GM23338 (cell line): ENCODE measurements at regions not wholly inside any gene's neighbourhood (a gene's known extent, or its start where the extent isn't known, plus 50 kb on each side); places are given as distances from the start of the nearest gene placed in this dataset.

Experiments
- ATAC-seq: fragments of 200-7000 bp; cut with Tn5 transposase; 3 replicates; pipeline ENCODE4 v1.9.1; 2020
- DNase-seq: peaks from one replicate; pipeline ENCODE4 v3.0.0-alpha.2; 2015; ENCODE audit warnings: low spot score
- H2AFZ ChIP-seq: fragments of 200-600 bp; sonication (generic); 2 replicates; pipeline ENCODE4 v1.8.0; 2016; ENCODE audit warnings: antibody characterized with exemption, mild to moderate bottlenecking, moderate library complexity
- H3F3A ChIP-seq: fragments of 200-600 bp; sonication (generic); replicated peaks from 2 replicates; pipeline ENCODE4 v1.8.0; 2017; ENCODE audit warnings: antibody characterized with exemption, mixed run types, low read depth
- H3K27ac ChIP-seq: fragments of 200-600 bp; sonication (generic); 2 replicates; pipeline ENCODE4 v1.6.1; 2016; ENCODE audit warnings: low read depth
- H3K27me3 ChIP-seq: fragments of 200-600 bp; sonication (generic); 2 replicates; pipeline ENCODE4 v1.8.0; 2016; ENCODE audit warnings: mild to moderate bottlenecking, mixed run types, moderate library complexity; ENCODE audit not compliant: insufficient read depth
- H3K36me3 ChIP-seq: fragments of 200-600 bp; sonication (generic); 2 replicates; pipeline ENCODE4 v1.8.0; 2016; ENCODE audit warnings: mild to moderate bottlenecking; ENCODE audit not compliant: insufficient read depth
- H3K4me1 ChIP-seq: fragments of 200-600 bp; sonication (generic); 2 replicates; pipeline ENCODE4 v1.8.0; 2016; ENCODE audit warnings: mild to moderate bottlenecking, moderate library complexity; ENCODE audit not compliant: insufficient read depth
- H3K4me2 ChIP-seq: fragments of 200-600 bp; sonication (generic); 2 replicates; pipeline ENCODE4 v1.7.1; 2017; ENCODE audit warnings: mixed run types
- H3K4me3 ChIP-seq: fragments of 200-600 bp; sonication (generic); 2 replicates; pipeline ENCODE4 v1.6.1; 2016; ENCODE audit warnings: mixed run types
- H3K79me2 ChIP-seq: fragments of 200-600 bp; sonication (generic); replicated peaks from 2 replicates; pipeline ENCODE4 v1.8.0; 2017; ENCODE audit warnings: mild to moderate bottlenecking; ENCODE audit not compliant: insufficient read depth
- H3K9me2 ChIP-seq: fragments of 200-600 bp; sonication (generic); 2 replicates; pipeline ENCODE4 v1.8.0; 2017; ENCODE audit not compliant: insufficient read depth
- H4K20me1 ChIP-seq: fragments of 200-600 bp; sonication (generic); replicated peaks from 2 replicates; pipeline ENCODE4 v1.8.0; 2017; ENCODE audit warnings: mild to moderate bottlenecking; ENCODE audit not compliant: insufficient read depth
- H3K27ac Mint-ChIP-seq: 2 replicates; pipeline ENCODE4 v1.8.0; 2020; ENCODE audit warnings: inconsistent platforms, mild to moderate bottlenecking, moderate library complexity, mixed read lengths
- H3K27me3 Mint-ChIP-seq: 3 replicates; pipeline ENCODE4 v1.8.0; 2022; ENCODE audit warnings: low read depth, mild to moderate bottlenecking, moderate library complexity, mixed read lengths, inconsistent platforms; ENCODE audit not compliant: insufficient read depth, poor library complexity
- H3K36me3 Mint-ChIP-seq: 3 replicates; pipeline ENCODE4 v1.8.0; 2021; ENCODE audit warnings: low read depth, mild to moderate bottlenecking, inconsistent platforms, moderate library complexity, mixed read lengths
- H3K4me1 Mint-ChIP-seq: 3 replicates; pipeline ENCODE4 v1.8.0; 2020; ENCODE audit warnings: mild to moderate bottlenecking, inconsistent platforms, mixed read lengths
- H3K4me3 Mint-ChIP-seq: 3 replicates; pipeline ENCODE4 v1.8.0; 2021; ENCODE audit warnings: moderate library complexity, mild to moderate bottlenecking, inconsistent platforms, mixed read lengths
- H3K9me3 Mint-ChIP-seq: 3 replicates; pipeline ENCODE4 v1.8.0; 2020; ENCODE audit warnings: moderate library complexity, mild to moderate bottlenecking, inconsistent platforms, mixed read lengths
- CREB1 ChIP-seq: fragments of 250-450 bp; sonication (Bioruptor Pico); IDR thresholded peaks from 2 replicates; pipeline ENCODE4 v1.5.0; 2020; ENCODE audit warnings: low read depth, mild to moderate bottlenecking, moderate library complexity
- CTCF ChIP-seq, 2 experiments: fragments of 200-600 bp in 1 of 2; sonication (generic) in 1 of 2; conservative IDR thresholded peaks; 2 replicates each; pipeline versions ENCODE4 v1.5.1 to v1.6.1; 2016 to 2017; ENCODE audit warnings: antibody characterized with exemption in 2 of 2, low read depth in 2 of 2, mild to moderate bottlenecking in 2 of 2, moderate library complexity in 1 of 2
- ETS1 ChIP-seq: IDR thresholded peaks from 2 replicates; pipeline ENCODE4 v1.6.1; 2016; ENCODE audit warnings: antibody characterized with exemption
- EZH2 ChIP-seq: fragments of 200-600 bp; sonication (generic); IDR thresholded peaks from one replicate; pipeline ENCODE4 v1.8.0; 2017; ENCODE audit warnings: antibody characterized with exemption, mild to moderate bottlenecking, low read depth; ENCODE audit not compliant: unreplicated experiment
- EZH2phosphoT487 ChIP-seq: fragments of 200-600 bp; sonication (generic); IDR thresholded peaks from one replicate; pipeline ENCODE4 v1.8.1; 2018; ENCODE audit warnings: antibody characterized with exemption; ENCODE audit not compliant: unreplicated experiment
- JUNB ChIP-seq: IDR thresholded peaks from one replicate; pipeline ENCODE4 v1.6.1; 2016; ENCODE audit warnings: antibody characterized with exemption; ENCODE audit not compliant: unreplicated experiment
- NANOG ChIP-seq: IDR thresholded peaks from 2 replicates; pipeline ENCODE4 v1.6.1; 2016; ENCODE audit warnings: antibody characterized with exemption, borderline replicate concordance
- POLR2AphosphoS5 ChIP-seq: IDR thresholded peaks from 2 replicates; pipeline ENCODE4 v1.6.1; 2016; ENCODE audit warnings: antibody characterized with exemption, low read depth
- REST ChIP-seq: IDR thresholded peaks from one replicate; pipeline ENCODE4 v1.6.1; 2018; ENCODE audit warnings: antibody characterized with exemption; ENCODE audit not compliant: unreplicated experiment
- STAT1 ChIP-seq: IDR thresholded peaks from one replicate; pipeline ENCODE4 v1.6.1; 2016; ENCODE audit warnings: antibody characterized with exemption; ENCODE audit not compliant: unreplicated experiment
- ZNF114 ChIP-seq: fragments of 250-450 bp; sonication (Bioruptor Pico); IDR thresholded peaks from 2 replicates; pipeline ENCODE4 v1.5.0; 2020; ENCODE audit warnings: mild to moderate bottlenecking, moderate library complexity
- ZNF331 ChIP-seq: fragments of 250-450 bp; sonication (Bioruptor Pico); IDR thresholded peaks from 2 replicates; pipeline ENCODE4 v1.5.0; 2020; ENCODE audit warnings: low read depth, mild to moderate bottlenecking, moderate library complexity
- ZNF462 ChIP-seq: fragments of 250-450 bp; sonication (Bioruptor Pico); IDR thresholded peaks from 2 replicates; pipeline ENCODE4 v1.5.0; 2020; ENCODE audit warnings: mild to moderate bottlenecking, moderate library complexity

GRCh38 chr5:133741818-133742355 is 129.5 kb upstream of the FSTL4 start:
- Histone ChIP-seq H3K36me3 (no peaks in the 10 kb centered on the region), H3K4me2 (no peak overlapping the region), H3K27ac (no peak overlapping the region), H3K79me2 (no peaks in the 10 kb centered on the region), H3K9me2 (no peaks in the 10 kb centered on the region), H3K27me3 (no peaks in the 10 kb centered on the region), H3K4me3 (no peak overlapping the region), H4K20me1 (no peaks in the 10 kb centered on the region), H3F3A (no peaks in the 10 kb centered on the region), H3K4me1 (no peaks in the 10 kb centered on the region), H2AFZ (no peak overlapping the region)
- peaks cover under 1% of the 10 kb centered on the region; the same call in 1 of the 3 replicates for H3K9me3 Mint-ChIP-seq
- no peak for TF ChIP-seq ZNF462 (CRISPR knock-in tag)
- TF ChIP-seq ETS1 = no peak
- TF ChIP-seq ZNF331 = no peak
- TF ChIP-seq POLR2AphosphoS5 = no peak
- no peak for TF ChIP-seq CREB1 (CRISPR knock-in tag)
- no peak for TF ChIP-seq ZNF114 (CRISPR knock-in tag)
- TF ChIP-seq EZH2 = no peak
- no peak for TF ChIP-seq REST
- TF ChIP-seq EZH2phosphoT487 = no peak
- no peak for TF ChIP-seq JUNB
- TF ChIP-seq NANOG = no peak
- TF ChIP-seq STAT1 = no peak
- no peak for TF ChIP-seq CTCF (conservative IDR thresholded peaks at IDR 0.05; ENCODE audit: low read depth in 2 of 2)
- H3K36me3 Mint-ChIP-seq = no peaks in the 10 kb centered on the region
- H3K4me3 Mint-ChIP-seq = no peak overlapping the region
- DNase-seq = no peak
- no peaks in the 10 kb centered on the region for H3K27me3 Mint-ChIP-seq
- H3K27ac Mint-ChIP-seq = no peak overlapping the region
- ATAC-seq = no peak
- H3K4me1 Mint-ChIP-seq = no peaks in the 10 kb centered on the region
